ENCODE measurements at regions not wholly inside any gene's neighbourhood (a gene's known extent, or its start where the extent isn't known, plus 50 kb on each side); places are given as distances from the start of the nearest gene placed in this dataset.

DNA sequence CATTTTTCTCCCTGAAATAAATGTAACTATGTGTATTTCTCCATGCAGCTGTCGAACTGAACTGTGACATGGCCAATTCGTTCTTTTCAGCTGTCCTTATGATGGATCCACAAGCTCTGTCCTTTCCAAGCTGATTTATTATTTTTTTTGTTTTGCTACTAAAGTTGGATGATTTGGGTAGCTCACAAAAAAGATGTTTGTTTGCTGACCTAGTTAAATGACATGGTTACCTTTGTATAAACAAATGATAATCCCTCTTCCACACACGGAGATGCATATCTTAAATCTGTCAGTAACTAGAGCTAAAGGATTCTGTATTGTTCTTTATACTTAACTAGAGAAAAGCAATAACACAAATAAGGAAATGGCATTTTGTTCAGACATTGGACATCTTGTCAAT lies 884.3 kb upstream of the PCDH20 start:
- Histone ChIP-seq H3K23ac (ENCODE audit: insufficient read length, low read depth, low read length) (no peak overlapping the region), H3K14ac (ENCODE audit: insufficient read depth, low read length) (no peak overlapping the region), H2BK120ac (ENCODE audit: low read depth, low read length, poor library complexity, severe bottlenecking) (no peak overlapping the region), H3K18ac (ENCODE audit: insufficient read length, low read depth, low read length) (no peak overlapping the region), H3K23me2 (ENCODE audit: insufficient read length, low read depth, low read length, poor library complexity, severe bottlenecking) (no peaks in the 10 kb centered on the region), H3T11ph (ENCODE audit: low read length) (no peak overlapping the region), H2AFZ (ENCODE audit: low read length) (no peak overlapping the region), H2BK12ac (ENCODE audit: insufficient read length, low read depth, low read length) (no peak overlapping the region), H2BK15ac (ENCODE audit: low read depth, low read length) (no peak overlapping the region), H3K9ac (ENCODE audit: extremely low read depth, insufficient read length, low read length) (no peak overlapping the region), H2AK5ac (ENCODE audit: insufficient read length, low read length) (no peak overlapping the region), H3K56ac (ENCODE audit: insufficient read length, low read depth, low read length) (no peak overlapping the region), H3K4ac (ENCODE audit: low read depth, low read length) (no peak overlapping the region), H3K4me1 (ENCODE audit: insufficient read depth, low read length) (no peaks in the 10 kb centered on the region), H3K79me1 (ENCODE audit: insufficient read depth, low read depth, low read length, poor library complexity, severe bottlenecking) (no peaks in the 10 kb centered on the region), H4K20me1 (ENCODE audit: control insufficient read depth, insufficient read depth, insufficient read length) (no peaks in the 10 kb centered on the region), H3K79me2 (ENCODE audit: insufficient read depth, low read length) (no peaks in the 10 kb centered on the region), H3K9me3 (ENCODE audit: control insufficient read depth, low read depth, low read length) (no peaks in the 10 kb centered on the region), H4K8ac (replicated peaks; ENCODE audit: insufficient read length, low read depth, low read length) (no peak overlapping the region), H3K4me2 (ENCODE audit: insufficient read depth, insufficient read length, low read length) (no peak overlapping the region), H3K27ac (ENCODE audit: insufficient read length, low read depth, low read length) (no peak overlapping the region), H2BK20ac (ENCODE audit: low read depth, low read length, poor library complexity, severe bottlenecking) (no peak overlapping the region), H2BK5ac (ENCODE audit: insufficient read length, low read length) (no peak overlapping the region), H3K27me3 (ENCODE audit: insufficient read depth, low read length) (no peaks in the 10 kb centered on the region), H4K91ac (ENCODE audit: insufficient read length, low read depth, low read length) (no peak overlapping the region), H4K5ac (ENCODE audit: insufficient read length, low read depth, low read length) (no peak overlapping the region)
- Mint-ChIP-seq H3K4me1 (no peaks in the 10 kb centered on the region), H3K4me3 (no peak overlapping the region), H3K9me3 (no peaks in the 10 kb centered on the region), H3K27ac (no peak overlapping the region), H3K36me3 (ENCODE audit: insufficient read depth in 1 of 3, low read depth in 3 of 3) (no peaks in the 10 kb centered on the region), H3K27me3 (ENCODE audit: low read depth) (no peaks in the 10 kb centered on the region)
- no peak for DNase-seq
- no CpG with 5 or more reads among the region's 3 CpGs for WGBS (ENCODE audit: extremely low coverage, insufficient read length, low lambda C conversion rate)
- TF ChIP-seq, protein P1, sequence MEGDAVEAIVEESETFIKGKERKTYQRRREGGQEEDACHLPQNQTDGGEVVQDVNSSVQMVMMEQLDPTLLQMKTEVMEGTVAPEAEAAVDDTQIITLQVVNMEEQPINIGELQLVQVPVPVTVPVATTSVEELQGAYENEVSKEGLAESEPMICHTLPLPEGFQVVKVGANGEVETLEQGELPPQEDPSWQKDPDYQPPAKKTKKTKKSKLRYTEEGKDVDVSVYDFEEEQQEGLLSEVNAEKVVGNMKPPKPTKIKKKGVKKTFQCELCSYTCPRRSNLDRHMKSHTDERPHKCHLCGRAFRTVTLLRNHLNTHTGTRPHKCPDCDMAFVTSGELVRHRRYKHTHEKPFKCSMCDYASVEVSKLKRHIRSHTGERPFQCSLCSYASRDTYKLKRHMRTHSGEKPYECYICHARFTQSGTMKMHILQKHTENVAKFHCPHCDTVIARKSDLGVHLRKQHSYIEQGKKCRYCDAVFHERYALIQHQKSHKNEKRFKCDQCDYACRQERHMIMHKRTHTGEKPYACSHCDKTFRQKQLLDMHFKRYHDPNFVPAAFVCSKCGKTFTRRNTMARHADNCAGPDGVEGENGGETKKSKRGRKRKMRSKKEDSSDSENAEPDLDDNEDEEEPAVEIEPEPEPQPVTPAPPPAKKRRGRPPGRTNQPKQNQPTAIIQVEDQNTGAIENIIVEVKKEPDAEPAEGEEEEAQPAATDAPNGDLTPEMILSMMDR (conservative IDR thresholded peaks at IDR 0.05), result no peak
